ENCODE measurements at regions not wholly inside any gene's neighbourhood (a gene's known extent, or its start where the extent isn't known, plus 50 kb on each side); places are given as distances from the start of the nearest gene placed in this dataset.

- RAD21 ChIA-PET (ENCODE audit: unreplicated experiment), result no interaction called here
- no TSS peak for BruUV-seq (replicated peaks)
- no peak for ATAC-seq
- no peak overlapping the region for H3K27ac ChIP-seq (ENCODE audit: control insufficient read depth, insufficient read depth)
- SMC1A ChIA-PET (ENCODE audit: uncharacterized antibody, unreplicated experiment), result no interaction called here
- CTCF ChIA-PET, result no interaction called here
- no peak for TF ChIP-seq NR2C1 (IDR thresholded peaks at IDR 0.05)
- no peak for TF ChIP-seq IRF5 (IDR thresholded peaks at IDR 0.05; ENCODE audit: borderline replicate concordance)
- no peak for TF ChIP-seq ZSCAN29 (IDR thresholded peaks at IDR 0.05)
- no peak for TF ChIP-seq DPF2 (IDR thresholded peaks at IDR 0.05)
- no peak for TF ChIP-seq IRF3 (IDR thresholded peaks at IDR 0.05)
- no peak for TF ChIP-seq SREBF1 (IDR thresholded peaks at IDR 0.05; ENCODE audit: low read length)
- H4K20me1 ChIP-seq (ENCODE audit: control insufficient read depth, insufficient read depth), result no peaks in the 10 kb centered on the region
- no peak overlapping the region for H3K9ac ChIP-seq (ENCODE audit: control insufficient read depth, insufficient read depth, low read length)
- no peak overlapping the region for H3K4me2 ChIP-seq (ENCODE audit: control insufficient read depth, insufficient read depth)
- no peaks in the 10 kb centered on the region for H3K4me1 ChIP-seq (ENCODE audit: control insufficient read depth, insufficient read depth, low read length)
- no peak for DNase-seq (ENCODE audit: low read depth, low spot score)
- no peaks in the 10 kb centered on the region for H3K36me3 ChIP-seq (ENCODE audit: control insufficient read depth in 2 of 2, insufficient read depth in 2 of 2, low read length in 1 of 2)
- intact Hi-C loops (cut with micrococcal nuclease; ENCODE audit: unreplicated experiment), result no loop called here
- POLR2A ChIA-PET, result no interaction called here
- H3K4me3 ChIP-seq, result no peak overlapping the region
- no peak for FAIRE-seq
- in situ Hi-C loops (cut with MboI), result no loop called here
- no peaks in the 10 kb centered on the region for H3K79me2 ChIP-seq (ENCODE audit: control insufficient read depth, insufficient read depth, low read length)
- H3K9me3 ChIP-seq (replicated peaks; ENCODE audit: control insufficient read depth, insufficient read depth, low read length), result no peaks in the 10 kb centered on the region
- H2AFZ ChIP-seq (ENCODE audit: control insufficient read depth, low read depth, low read length), result no peak overlapping the region
- no peaks in the 10 kb centered on the region; a peak in 1 of 4 replicates for H3K27me3 ChIP-seq (replicated peaks in 1 of 2; ENCODE audit: control insufficient read depth in 2 of 2, insufficient read depth in 2 of 2, low read length in 1 of 2)
Measured at GRCh38 chr10:111504376-111504775, 427.5 kb downstream of the ADRA2A start.
